RPMI8226 (cell line): ENCODE measurements at regions not wholly inside any gene's neighbourhood (a gene's known extent, or its start where the extent isn't known, plus 50 kb on each side); places are given as distances from the start of the nearest gene placed in this dataset.
"Not testable (repeated sequence)": the region's sequence is repeated elsewhere in the genome, so short reads cannot be mapped to it uniquely, and the experiment has no call there.

Experiments
- DNase-seq: peaks from one replicate; pipeline ENCODE4 v3.0.0-alpha.2; 2015

DNA sequence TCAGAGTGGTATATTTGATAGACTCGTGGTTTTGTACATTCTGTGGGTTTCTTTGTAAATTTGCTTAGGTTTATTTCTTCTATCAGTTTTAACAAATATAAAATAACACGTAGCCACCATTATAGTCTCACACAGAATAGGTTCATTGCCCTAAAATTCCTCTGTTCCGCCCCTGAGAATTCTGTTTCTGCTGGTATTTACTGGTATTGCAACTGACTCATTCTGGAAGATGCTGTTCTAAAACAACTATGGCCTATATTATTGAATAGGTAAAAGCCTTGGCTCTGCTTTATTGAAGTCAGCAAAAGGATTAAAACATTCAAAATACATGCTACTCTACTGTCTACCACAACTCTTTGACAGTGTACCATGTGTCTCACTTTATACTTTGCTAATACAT is 119.1 kb upstream of the CHORDC1 start:
- DNase-seq, result no peak

DNA sequence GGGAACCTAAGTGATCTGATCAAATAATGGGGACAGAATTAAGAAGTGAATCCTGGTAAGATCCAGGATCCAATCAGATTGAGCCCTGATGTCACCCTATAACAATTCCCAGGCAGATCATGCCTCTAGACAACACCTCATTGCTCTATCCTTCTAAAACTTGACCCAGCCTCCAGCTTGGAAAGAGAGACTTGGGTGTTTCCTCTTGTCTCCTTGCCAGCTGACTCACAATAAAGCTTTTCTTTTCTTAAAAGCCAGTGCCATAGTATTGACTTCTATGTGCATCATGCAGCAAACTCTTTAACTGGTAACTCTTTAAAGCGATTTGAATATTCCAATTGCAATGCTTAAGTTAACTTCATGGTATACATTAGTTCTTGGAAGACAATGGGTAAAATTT is 109.6 kb upstream of the CHORDC1 start:
- DNase-seq, result no peak

DNA sequence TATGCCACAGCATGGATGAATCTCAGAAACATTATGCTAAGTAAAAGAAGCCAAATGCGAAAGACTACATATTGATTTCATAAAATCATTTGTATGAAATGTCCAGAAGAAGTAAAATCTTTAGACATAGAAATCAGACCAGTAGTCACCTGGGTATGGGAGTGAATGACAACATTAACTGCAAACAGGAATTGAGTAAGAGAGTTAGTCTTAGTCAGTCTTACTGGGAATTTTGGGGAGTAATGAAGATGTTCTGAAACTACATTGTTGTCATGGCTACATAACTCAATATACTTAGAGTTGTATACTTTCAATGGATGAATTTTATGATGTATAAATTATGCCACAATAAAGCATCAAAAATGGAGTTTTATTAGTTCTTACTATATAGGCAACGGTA is 107.8 kb upstream of the CHORDC1 start:
- DNase-seq, result no peak

DNA sequence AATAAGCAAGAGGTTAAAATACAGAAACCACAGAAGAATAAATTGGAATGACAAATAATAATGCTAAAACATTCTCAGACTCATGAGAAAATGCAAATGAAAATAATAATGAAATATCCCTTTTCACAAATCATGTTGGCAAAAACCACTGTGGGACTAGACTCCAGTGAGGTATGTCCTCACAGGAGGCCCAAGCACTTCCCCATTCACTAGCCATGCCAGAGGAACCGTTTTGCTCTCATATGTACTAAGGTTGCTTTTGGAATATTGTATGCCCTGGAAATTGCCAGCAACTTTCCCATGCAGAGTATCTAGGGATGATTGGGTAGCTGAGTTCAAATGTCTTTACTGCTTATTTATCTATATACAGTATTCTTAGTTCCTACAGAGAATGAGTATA is 106.2 kb upstream of the CHORDC1 start:
- DNase-seq, result no peak

DNA sequence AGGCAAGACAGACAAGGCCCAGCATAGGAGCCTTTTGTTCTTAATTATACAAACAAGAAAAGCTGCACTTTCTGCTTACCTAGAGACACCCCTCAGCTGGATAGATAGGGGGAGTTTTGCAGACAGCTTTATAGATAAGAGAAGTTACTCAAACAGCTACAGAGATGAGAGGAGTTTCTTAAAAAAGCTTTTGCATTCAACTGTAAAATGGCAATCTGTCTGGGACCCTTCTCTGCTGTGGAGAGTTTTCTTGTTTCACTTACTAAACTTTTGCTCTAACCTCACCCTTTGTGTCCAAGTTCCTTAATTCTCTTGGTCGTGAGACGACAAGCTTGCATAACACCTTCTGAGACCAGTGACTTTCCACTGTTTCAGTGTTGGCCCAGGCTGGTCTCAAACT is 103.8 kb upstream of the CHORDC1 start:
- no peak for DNase-seq

DNA sequence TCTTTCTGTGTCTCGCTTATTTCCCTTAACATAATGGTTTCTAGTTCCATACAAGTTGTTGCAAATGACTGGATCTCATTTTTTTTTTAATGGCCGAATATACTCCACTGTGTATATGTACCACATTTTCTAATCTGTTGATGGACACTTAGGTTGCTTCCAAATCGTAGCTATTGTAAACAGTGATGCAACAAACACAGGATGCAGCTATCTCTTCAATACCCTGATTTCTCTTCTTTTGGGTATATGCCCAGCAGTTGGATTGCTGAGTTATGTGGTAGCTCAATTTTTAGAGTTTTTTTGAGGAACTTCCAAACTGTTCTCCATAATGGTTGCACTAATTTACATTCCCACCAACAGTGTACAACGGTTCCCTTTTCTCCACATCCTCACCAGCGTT is 100.4 kb upstream of the CHORDC1 start:
- DNase-seq, result no peak

DNA sequence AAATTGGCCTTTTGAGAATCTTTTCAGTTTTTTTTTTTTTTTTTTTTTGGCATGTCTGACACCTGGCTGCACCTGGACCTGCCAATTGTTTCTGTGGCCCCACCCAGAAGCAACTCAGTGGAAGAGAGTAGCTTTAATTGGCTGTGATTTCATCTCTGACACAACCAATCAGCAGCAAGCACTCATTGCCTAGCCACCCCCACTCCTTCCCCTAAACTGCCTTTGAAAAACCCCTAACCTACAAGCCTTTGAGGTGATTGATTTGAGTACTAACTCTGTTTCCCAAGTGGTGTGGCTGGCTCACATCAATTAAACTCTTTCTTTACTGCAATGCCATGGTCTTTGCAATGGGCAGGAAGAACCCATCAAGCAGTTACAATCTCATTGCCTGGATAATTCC is 98.2 kb upstream of the CHORDC1 start:
- no peak for DNase-seq

DNA sequence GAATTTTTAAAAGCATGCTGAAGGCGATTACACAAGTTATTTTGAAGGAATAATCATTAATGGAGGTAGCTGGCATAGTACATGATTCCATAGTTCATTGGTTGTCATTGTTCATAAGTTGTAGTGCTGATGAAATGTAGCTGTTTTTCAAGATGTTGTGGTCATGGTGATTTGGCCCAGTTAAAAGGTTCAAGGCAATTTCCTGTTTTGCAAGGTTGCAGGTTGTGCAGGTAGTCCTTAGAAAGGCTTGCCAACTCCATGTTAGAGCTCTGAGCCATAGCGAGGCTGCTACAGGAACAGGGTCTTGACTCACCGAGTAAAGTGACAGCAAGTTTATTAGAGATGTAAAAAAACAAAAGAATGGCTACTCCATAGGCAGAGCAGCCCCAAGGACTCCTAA is 95.8 kb upstream of the CHORDC1 start:
- DNase-seq, result no peak

DNA sequence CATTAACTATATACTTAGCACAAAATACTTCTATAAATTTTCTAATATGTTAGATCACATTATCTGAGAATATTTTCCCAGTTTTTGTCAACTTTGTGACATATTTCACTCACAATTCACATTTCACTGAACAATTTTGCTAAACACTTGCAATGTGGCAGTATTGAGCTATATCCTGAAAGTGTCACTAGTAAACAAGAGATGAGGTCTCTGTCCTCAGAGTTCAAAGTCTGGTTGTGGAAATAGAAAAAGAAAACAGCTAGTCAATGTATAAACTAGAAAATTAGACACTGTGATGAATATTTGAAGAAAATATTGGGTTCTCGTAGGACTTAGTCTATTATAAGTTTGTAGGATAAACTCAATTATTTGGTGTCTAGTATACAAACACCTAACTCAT is 87.4 kb upstream of the CHORDC1 start:
- no peak for DNase-seq

DNA sequence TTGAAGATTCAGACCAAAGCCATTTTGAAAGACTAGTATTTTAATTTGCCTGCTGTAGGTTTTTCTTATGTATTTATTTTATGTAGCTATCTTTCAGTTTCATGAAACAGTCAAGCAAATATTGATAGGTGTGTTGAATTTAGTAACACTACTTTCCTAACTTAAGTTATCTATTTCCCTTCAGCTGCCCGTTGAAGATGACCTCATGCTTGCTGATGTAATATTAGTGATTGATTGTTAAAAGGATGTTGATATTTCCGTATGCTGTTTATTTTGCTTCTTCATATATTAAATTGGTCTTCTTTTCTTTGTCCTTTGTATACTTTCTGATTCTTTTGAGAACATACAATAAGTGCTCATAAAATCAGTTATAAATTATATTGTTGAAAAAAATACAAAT is 86.8 kb upstream of the CHORDC1 start:
- no peak for DNase-seq

DNA sequence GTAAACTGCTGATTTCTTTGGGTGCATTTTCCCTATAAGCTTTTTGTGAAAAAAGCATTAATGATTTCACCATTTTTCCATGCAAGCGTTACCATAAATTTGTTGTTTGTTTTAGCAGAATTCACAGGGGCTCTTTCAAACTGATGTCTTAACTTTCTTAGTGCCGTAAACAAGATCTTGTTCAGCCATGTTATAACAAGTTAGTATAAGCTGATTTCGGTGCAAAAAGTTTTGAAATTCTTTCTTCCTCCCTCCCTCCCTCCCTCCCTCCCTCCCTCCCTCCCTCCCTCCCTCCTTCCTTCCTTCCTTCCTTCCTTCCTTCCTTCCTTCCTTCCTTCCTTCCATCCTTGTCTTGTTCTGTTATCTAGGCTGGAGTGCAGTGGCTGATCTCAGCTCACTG is 71.7 kb upstream of the CHORDC1 start:
- no peak for DNase-seq

DNA sequence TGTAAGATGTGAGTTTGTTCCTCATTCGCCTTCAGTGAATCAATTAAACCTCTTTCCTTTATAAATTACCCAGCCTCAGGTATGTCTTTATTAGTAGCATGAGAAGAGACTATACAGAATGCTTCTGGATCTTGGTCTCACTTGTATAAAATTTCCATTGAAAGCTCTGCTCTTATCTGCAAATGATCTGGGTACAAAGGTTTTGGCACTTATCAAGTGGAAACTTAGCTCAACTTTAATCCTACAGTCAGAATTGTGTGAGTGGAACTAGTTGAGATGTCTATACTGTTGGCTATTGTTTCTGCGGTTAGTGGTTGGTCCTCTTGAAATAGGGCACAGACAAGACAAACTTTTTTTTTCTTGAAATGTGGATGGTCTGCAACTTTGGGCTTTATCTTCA is 71.2 kb upstream of the CHORDC1 start:
- no peak for DNase-seq

DNA sequence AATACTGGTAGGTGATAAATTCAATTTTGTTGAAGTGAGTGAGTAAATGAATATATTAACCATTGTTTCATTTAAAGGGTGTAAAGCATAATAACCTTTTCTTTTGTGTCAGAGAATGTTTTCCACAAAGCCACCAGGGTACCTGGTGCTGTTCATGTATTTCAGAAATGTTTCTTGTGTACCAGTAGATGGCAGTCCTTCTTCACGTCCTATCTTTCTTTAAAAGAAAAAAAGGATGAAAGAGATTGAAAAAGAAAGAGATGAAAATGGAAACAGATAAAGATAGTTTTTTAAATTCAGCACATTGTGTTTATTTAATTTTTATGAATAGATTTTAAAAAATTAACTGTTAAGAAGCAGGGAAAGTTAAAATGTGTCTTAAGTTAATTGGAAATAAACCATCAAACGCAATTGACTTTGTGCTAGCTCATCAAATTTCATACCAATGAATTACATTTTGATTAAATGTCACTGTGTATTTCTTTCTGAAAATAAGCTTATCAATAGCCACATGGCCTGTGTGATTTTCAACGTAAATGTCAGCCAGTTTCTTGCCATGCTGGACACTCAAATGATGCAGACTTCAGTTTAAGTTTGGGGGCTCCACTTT is 65.5 kb upstream of the CHORDC1 start:
- DNase-seq, result peak; percentile 18

DNA sequence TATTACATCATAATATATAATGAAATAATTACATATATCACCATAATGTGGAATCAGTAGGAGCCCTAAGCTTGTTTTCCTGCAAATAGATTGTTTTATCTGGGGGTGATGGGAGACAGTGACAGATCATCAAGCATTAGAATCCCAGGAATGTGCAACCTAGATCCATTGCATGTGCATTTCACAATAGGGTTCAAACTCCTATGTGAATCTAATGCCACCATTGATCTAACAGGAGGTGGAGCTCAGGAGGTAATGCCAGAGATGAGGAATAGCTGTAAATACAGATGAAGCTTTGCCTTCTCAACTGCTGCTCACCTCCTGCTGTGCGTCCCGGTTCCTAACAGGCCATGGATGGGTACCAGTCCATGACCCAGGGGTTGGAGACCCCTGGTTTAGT is 63.8 kb upstream of the CHORDC1 start:
- no peak for DNase-seq

DNA sequence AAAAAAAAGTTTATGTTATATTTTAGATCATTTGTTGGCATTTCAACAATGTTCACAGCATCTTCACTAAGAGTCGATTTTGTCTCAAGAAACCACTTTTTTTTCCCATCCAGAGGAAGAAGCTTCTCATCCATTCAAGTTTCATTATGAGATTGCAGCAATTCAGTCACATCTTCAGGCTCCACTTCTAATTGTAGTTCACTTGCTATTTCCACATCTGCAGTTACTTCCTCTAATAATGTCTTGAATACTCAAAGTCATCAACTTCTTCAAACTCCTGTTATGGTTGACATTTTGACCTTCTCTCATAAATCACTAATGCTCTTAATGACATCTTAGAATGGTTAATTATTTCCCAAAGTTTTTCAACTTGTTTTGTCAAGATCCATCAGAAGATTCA is 61.3 kb upstream of the CHORDC1 start:
- DNase-seq, result no peak

DNA sequence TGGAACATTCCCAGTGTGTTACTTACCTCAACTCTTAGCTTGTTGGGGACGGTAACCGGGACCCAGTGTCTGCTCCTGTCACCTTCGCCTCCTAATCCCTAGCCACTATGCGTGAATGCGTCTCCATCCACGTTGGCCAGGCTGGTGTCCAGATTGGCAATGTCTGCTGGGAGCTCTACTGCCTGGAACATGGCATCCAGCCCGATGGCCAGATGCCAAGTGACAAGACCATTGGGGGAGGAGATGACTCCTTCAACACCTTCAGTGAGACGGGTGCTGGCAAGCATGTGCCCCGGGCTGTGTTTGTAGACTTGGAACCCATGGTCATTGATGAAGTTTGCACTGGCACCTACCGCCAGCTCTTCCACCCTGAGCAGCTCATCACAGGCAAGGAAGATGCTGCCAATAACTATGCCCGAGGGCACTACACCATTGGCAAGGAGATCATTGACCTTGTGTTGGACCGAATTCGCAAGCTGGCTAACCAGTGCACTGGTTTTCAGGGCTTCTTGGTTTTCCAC is 59.8 kb upstream of the CHORDC1 start:
- DNase-seq, result not testable (repeated sequence)

DNA sequence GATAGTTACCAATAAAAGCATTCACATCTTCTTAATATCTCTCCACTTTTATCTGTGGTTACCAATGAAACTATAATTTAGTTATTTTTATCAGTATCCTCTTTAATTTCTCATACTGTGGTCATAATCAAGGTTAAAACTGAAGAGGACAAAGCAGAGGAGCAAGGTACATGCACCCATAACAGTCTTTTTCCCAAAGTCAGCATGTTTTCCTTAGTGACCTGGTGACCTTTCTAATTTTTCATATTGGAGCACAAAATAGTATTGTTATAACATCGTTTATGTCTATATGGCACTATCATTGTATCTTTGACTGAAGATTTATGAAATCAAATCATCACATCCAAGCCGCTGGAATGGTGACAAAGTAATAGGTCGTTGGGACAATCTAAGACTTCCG is 51.5 kb upstream of the CHORDC1 start:
- no peak for DNase-seq
